T-cell (primary cell): ENCODE measurements at regions not wholly inside any gene's neighbourhood (a gene's known extent, or its start where the extent isn't known, plus 50 kb on each side); places are given as distances from the start of the nearest gene placed in this dataset.

Experiments used
- ATAC-seq, 4 experiments: fragments of 200-7000 bp in 3 of 4; fragments of 150-1000 bp in 1 of 4; cut with Tn5 transposase; replicated peaks in 1 of 4; 1 replicate in 3 of 4; 2 replicates in 1 of 4; pipeline ENCODE4 v1.10.0; 2021; ENCODE audit warnings: moderate library complexity in 3 of 4, mild to moderate bottlenecking in 2 of 4, moderate number of reproducible peaks in 1 of 4
- CTCF ChIA-PET, 2 donors: fragments of 300-600 bp; sonication (Branson Sonifier 250); formaldehyde crosslinking; loops; one replicate each; lab custom pipeline; 2022; ENCODE audit warnings: antibody characterized with exemption in 2 of 2; lab: Charles Lee
- POLR2A ChIA-PET, 2 donors: fragments of 300-600 bp; sonication (Branson Sonifier 250); formaldehyde crosslinking; loops; one replicate each; lab custom pipeline; 2022; ENCODE audit warnings: antibody characterized with exemption in 2 of 2; lab: Charles Lee
- DNase-seq, 35 experiments: peaks; one replicate each; pipeline versions ENCODE4 v3.0.0 to v3.0.0-alpha.2; 2013 to 2023
- H3K27ac ChIP-seq: one replicate; pipeline ENCODE4 v1.5.1; 2013; ENCODE audit warnings: low read length
- H3K27me3 ChIP-seq, 2 experiments: replicated peaks in 1 of 2; 1 replicate in 1 of 2; 2 replicates in 1 of 2; pipeline versions ENCODE4 v1.6.1 to v1.7.0; 2013; ENCODE audit warnings: low read length in 1 of 2, mixed read lengths in 1 of 2; ENCODE audit not compliant: control insufficient read depth in 2 of 2, insufficient read depth in 2 of 2; ENCODE audit errors: extremely low read depth in 1 of 2
- H3K36me3 ChIP-seq, 2 donors: 1 replicate in 1 of 2; 2 replicates in 1 of 2; pipeline versions ENCODE4 v1.6.1 to v1.7.0; 2013; ENCODE audit warnings: low read length in 1 of 2; ENCODE audit not compliant: control insufficient read depth in 2 of 2, insufficient read depth in 1 of 2; ENCODE audit errors: extremely low read depth in 1 of 2
- H3K4me1 ChIP-seq, 2 experiments: 1 replicate in 1 of 2; 2 replicates in 1 of 2; pipeline versions ENCODE4 v1.6.1 to v1.7.0; 2013; ENCODE audit warnings: low read length in 2 of 2, mixed read lengths in 1 of 2; ENCODE audit not compliant: insufficient read depth in 2 of 2, control insufficient read depth in 1 of 2; ENCODE audit errors: extremely low read depth in 1 of 2
- H3K4me3 ChIP-seq, 2 donors: 1 replicate in 1 of 2; 2 replicates in 1 of 2; pipeline versions ENCODE4 v1.5.1 to v1.7.0; 2013; ENCODE audit warnings: mild to moderate bottlenecking in 2 of 2, low read length in 1 of 2, moderate library complexity in 1 of 2; ENCODE audit not compliant: control insufficient read depth in 1 of 2; ENCODE audit errors: extremely low read depth in 1 of 2
- H3K9me3 ChIP-seq: 2 replicates; pipeline ENCODE4 v1.7.0; 2013
- H3K27ac Mint-ChIP-seq, 2 donors: one replicate each; pipeline ENCODE4 v1.8.0; 2020 to 2021; ENCODE audit warnings: mild to moderate bottlenecking in 2 of 2, mixed read lengths in 2 of 2
- H3K27me3 Mint-ChIP-seq, 2 donors: one replicate each; pipeline ENCODE4 v1.8.0; 2021 to 2022; ENCODE audit warnings: mixed read lengths in 2 of 2
- H3K36me3 Mint-ChIP-seq: one replicate; pipeline ENCODE4 v1.8.0; 2021; ENCODE audit warnings: mixed read lengths
- H3K4me1 Mint-ChIP-seq, 3 donors: one replicate each; pipeline ENCODE4 v1.8.0; 2020 to 2022; ENCODE audit warnings: mixed read lengths in 3 of 3, mild to moderate bottlenecking in 1 of 3
- H3K4me3 Mint-ChIP-seq, 3 donors: one replicate each; pipeline ENCODE4 v1.8.0; 2020 to 2022; ENCODE audit warnings: mild to moderate bottlenecking in 3 of 3, mixed read lengths in 3 of 3, moderate library complexity in 3 of 3
- H3K9me3 Mint-ChIP-seq, 3 donors: one replicate each; pipeline ENCODE4 v1.8.0; 2020 to 2022; ENCODE audit warnings: mixed read lengths in 3 of 3
- WGBS: methylation state at CpG from one replicate; pipeline ENCODE4 v1.1.5; 2013; ENCODE audit warnings: missing lambda C conversion rate; ENCODE audit not compliant: insufficient coverage; 5-methylcytosine and 5-hydroxymethylcytosine counted together

- Histone ChIP-seq H3K27me3 (no peaks in the 10 kb centered on the region), H3K4me3 (no peak overlapping the region), H3K4me1 (no peaks in the 10 kb centered on the region), H3K27ac (no peak overlapping the region), H3K9me3 (no peaks in the 10 kb centered on the region), H3K36me3 (no peaks in the 10 kb centered on the region)
- no peak for ATAC-seq
- Mint-ChIP-seq H3K27ac (no peak overlapping the region), H3K9me3 (peaks cover 0 to 9% (median 0%) of the 10 kb centered on the region in 3 donors), H3K4me1 (no peaks in the 10 kb centered on the region), H3K4me3 (no peak overlapping the region), H3K27me3 (no peaks in the 10 kb centered on the region), H3K36me3 (no peaks in the 10 kb centered on the region)
- ChIA-PET POLR2A (no interaction called here), CTCF (no interaction called here)
- 49% methylated on average over 2 of the region's 2 CpGs for WGBS
- DNase-seq, result no peak
These were observed 279.7 kb upstream of the FSTL5 start for GRCh38 chr4:162443510-162443909.

- WGBS, result 100% methylated on average over 1 of the region's 2 CpGs
- Mint-ChIP-seq H3K4me3 (no peak overlapping the region), H3K27ac (no peak overlapping the region), H3K9me3 (peaks cover 3 to 9% (median 4%) of the 10 kb centered on the region in 3 donors), H3K36me3 (no peaks in the 10 kb centered on the region), H3K27me3 (no peaks in the 10 kb centered on the region), H3K4me1 (no peaks in the 10 kb centered on the region)
- H3K36me3 ChIP-seq, result no peaks in the 10 kb centered on the region
- H3K27ac ChIP-seq, result no peak overlapping the region
- no peak for ATAC-seq
- H3K4me3 ChIP-seq, result no peak overlapping the region
- no peaks in the 10 kb centered on the region for H3K9me3 ChIP-seq
- POLR2A ChIA-PET, result no interaction called here
- no peak for DNase-seq
- CTCF ChIA-PET, result no interaction called here
- no peaks in the 10 kb centered on the region for H3K27me3 ChIP-seq
- H3K4me1 ChIP-seq, result no peaks in the 10 kb centered on the region
These were observed 278.3 kb upstream of the FSTL5 start for GRCh38 chr4:162442128-162442527.

DNA sequence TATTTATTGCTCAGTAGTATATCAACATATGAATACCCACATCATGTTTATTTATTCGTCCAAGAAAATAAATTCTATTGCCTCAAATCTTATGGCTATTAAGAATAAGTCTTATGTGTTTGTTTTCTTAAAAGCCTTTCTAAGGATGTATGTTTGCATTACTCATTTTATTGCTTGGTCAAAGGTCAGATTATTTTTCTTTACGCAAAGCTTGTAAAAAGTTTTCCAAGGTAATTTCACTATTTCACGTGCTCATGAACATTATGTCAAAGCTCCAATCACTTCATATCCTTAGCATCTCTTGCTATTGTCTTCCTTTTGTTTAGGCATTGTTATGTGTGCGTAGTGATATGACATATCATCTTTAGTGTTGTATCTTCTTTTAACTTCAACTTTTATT lies 258.5 kb upstream of the FSTL5 start:
- Mint-ChIP-seq H3K27ac (no peak overlapping the region), H3K27me3 (no peaks in the 10 kb centered on the region), H3K9me3 (peaks cover 1 to 15% (median 9%) of the 10 kb centered on the region in 3 donors), H3K4me3 (no peak overlapping the region), H3K4me1 (no peaks in the 10 kb centered on the region), H3K36me3 (no peaks in the 10 kb centered on the region)
- ChIA-PET CTCF (no interaction called here), POLR2A (no interaction called here)
- no peaks in the 10 kb centered on the region for H3K27me3 ChIP-seq
- no peak for ATAC-seq
- H3K27ac ChIP-seq, result no peak overlapping the region
- H3K9me3 ChIP-seq, result no peaks in the 10 kb centered on the region
- H3K4me1 ChIP-seq, result no peaks in the 10 kb centered on the region
- no CpG with 5 or more reads among the region's 4 CpGs for WGBS
- H3K4me3 ChIP-seq, result no peak overlapping the region
- no peak for DNase-seq
- H3K36me3 ChIP-seq, result no peaks in the 10 kb centered on the region

DNA sequence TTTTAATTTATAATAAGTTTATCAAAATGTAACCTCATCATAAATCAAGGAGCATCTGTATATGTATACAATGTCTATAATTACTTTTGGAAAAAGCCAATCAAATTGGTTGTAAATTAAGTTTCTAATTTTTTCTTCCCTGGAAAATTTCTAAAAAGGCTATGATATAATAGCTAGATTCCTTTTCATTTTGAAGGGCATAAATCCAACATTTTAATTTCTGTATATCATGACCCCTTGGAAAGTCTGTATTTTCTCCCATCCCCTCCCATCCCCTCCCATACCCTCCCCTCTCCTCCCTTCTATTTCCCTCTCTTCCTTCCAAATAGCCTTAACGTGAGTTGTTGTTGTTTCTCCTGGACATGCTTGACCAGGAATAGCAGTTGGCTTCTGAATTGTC lies 247.1 kb upstream of the FSTL5 start:
- Histone ChIP-seq H3K9me3 (no peaks in the 10 kb centered on the region), H3K27me3 (no peaks in the 10 kb centered on the region), H3K4me1 (no peaks in the 10 kb centered on the region), H3K36me3 (no peaks in the 10 kb centered on the region), H3K4me3 (no peak overlapping the region), H3K27ac (no peak overlapping the region)
- H3K4me1 Mint-ChIP-seq, result no peaks in the 10 kb centered on the region
- WGBS, result no CpG with 5 or more reads among the region's 1 CpG
- H3K9me3 Mint-ChIP-seq, result peaks cover 0 to 10% (median 10%) of the 10 kb centered on the region in 3 donors
- no peak for DNase-seq
- H3K36me3 Mint-ChIP-seq, result no peaks in the 10 kb centered on the region
- ChIA-PET POLR2A (no interaction called here), CTCF (no interaction called here)
- no peak overlapping the region for H3K27ac Mint-ChIP-seq
- no peak for ATAC-seq
- no peaks in the 10 kb centered on the region for H3K27me3 Mint-ChIP-seq
- H3K4me3 Mint-ChIP-seq, result no peak overlapping the region

- DNase-seq (no peak), ATAC-seq (no peak)
- Mint-ChIP-seq H3K27me3 (no peaks in the 10 kb centered on the region), H3K4me1 (no peaks in the 10 kb centered on the region), H3K27ac (no peak overlapping the region), H3K9me3 (peaks cover 0 to 10% (median 10%) of the 10 kb centered on the region in 3 donors), H3K4me3 (no peak overlapping the region), H3K36me3 (no peaks in the 10 kb centered on the region)
- ChIA-PET CTCF (no interaction called here), POLR2A (no interaction called here)
- Histone ChIP-seq H3K4me1 (no peaks in the 10 kb centered on the region), H3K27me3 (no peaks in the 10 kb centered on the region), H3K27ac (no peak overlapping the region), H3K36me3 (no peaks in the 10 kb centered on the region), H3K9me3 (no peaks in the 10 kb centered on the region), H3K4me3 (no peak overlapping the region)
- 88% methylated on average over 12 of the region's 16 CpGs for WGBS
These were observed 245.2 kb upstream of the FSTL5 start for GRCh38 chr4:162409048-162409447.

GRCh38 chr4:162408309-162408708 lies 244.5 kb upstream of the FSTL5 start:
- Mint-ChIP-seq H3K36me3 (no peaks in the 10 kb centered on the region), H3K27me3 (no peaks in the 10 kb centered on the region), H3K4me3 (no peak overlapping the region), H3K4me1 (no peaks in the 10 kb centered on the region), H3K27ac (no peak overlapping the region), H3K9me3 (peaks cover 0 to 10% (median 9%) of the 10 kb centered on the region in 3 donors)
- ChIA-PET POLR2A (no interaction called here), CTCF (no interaction called here)
- Histone ChIP-seq H3K36me3 (no peaks in the 10 kb centered on the region), H3K27ac (no peak overlapping the region), H3K27me3 (no peaks in the 10 kb centered on the region), H3K9me3 (no peaks in the 10 kb centered on the region), H3K4me1 (no peaks in the 10 kb centered on the region), H3K4me3 (no peak overlapping the region)
- WGBS, result 82% methylated on average over 9 of the region's 9 CpGs
- DNase-seq, result no peak
- ATAC-seq, result no peak
